WTC11 (cell line): ENCODE measurements at regions not wholly inside any gene's neighbourhood (a gene's known extent, or its start where the extent isn't known, plus 50 kb on each side); places are given as distances from the start of the nearest gene placed in this dataset.

Experiments
- ATAC-seq: fragments of 200-7000 bp; cut with Tn5 transposase; 2 replicates; pipeline ENCODE4 v1.10.0; 2021; ENCODE audit warnings: mild to moderate bottlenecking, moderate library complexity
- CTCF ChIA-PET: fragments of 300-600 bp; sonication (Branson Sonifier 250); formaldehyde crosslinking; loops from one replicate; lab custom pipeline; 2021; ENCODE audit warnings: antibody characterized with exemption; lab: Charles Lee
- POLR2A ChIA-PET: fragments of 350-600 bp; sonication (Branson Sonifier 250); formaldehyde crosslinking; loops from one replicate; lab custom pipeline; 2021; ENCODE audit warnings: antibody characterized with exemption; lab: Charles Lee
- DNase-seq: peaks from one replicate; pipeline ENCODE4 v3.0.0; 2021; ENCODE audit warnings: low spot score
- H3K27ac Mint-ChIP-seq: 2 replicates; pipeline ENCODE4 v1.8.0; 2021; ENCODE audit warnings: mixed read lengths
- H3K27me3 Mint-ChIP-seq: 2 replicates; pipeline ENCODE4 v1.8.0; 2021; ENCODE audit warnings: low read depth, mild to moderate bottlenecking, moderate library complexity, mixed read lengths
- H3K36me3 Mint-ChIP-seq: 2 replicates; pipeline ENCODE4 v1.8.0; 2021; ENCODE audit warnings: mixed read lengths
- H3K4me1 Mint-ChIP-seq: 2 replicates; pipeline ENCODE4 v1.8.0; 2022; ENCODE audit warnings: mixed read lengths
- H3K4me3 Mint-ChIP-seq: 2 replicates; pipeline ENCODE4 v1.8.0; 2021; ENCODE audit warnings: mild to moderate bottlenecking, moderate library complexity, mixed read lengths
- H3K9me3 Mint-ChIP-seq: 2 replicates; pipeline ENCODE4 v1.8.0; 2021; ENCODE audit warnings: mixed read lengths
- CBFB ChIP-seq: sonication (generic); formaldehyde crosslinking; IDR thresholded peaks from 2 replicates; pipeline ENCODE4 v1.8.1; 2022; ENCODE audit warnings: mild to moderate bottlenecking, low read depth, missing genetic modification reagents
- JUN ChIP-seq: sonication (generic); formaldehyde crosslinking; IDR thresholded peaks from 2 replicates; pipeline ENCODE4 v1.8.0; 2023; ENCODE audit warnings: mild to moderate bottlenecking, missing genetic modification reagents
- NFYB ChIP-seq: sonication (generic); formaldehyde crosslinking; conservative IDR thresholded peaks from 2 replicates; pipeline ENCODE4 v1.8.0; 2022; ENCODE audit warnings: low read depth, missing genetic modification reagents
- NR2C2 ChIP-seq: sonication (generic); formaldehyde crosslinking; IDR thresholded peaks from 2 replicates; pipeline ENCODE4 v1.8.0; 2022; ENCODE audit warnings: mild to moderate bottlenecking, missing genetic modification reagents
- OVOL2 ChIP-seq: fragments of 250-450 bp; sonication (Bioruptor Pico); IDR thresholded peaks from 2 replicates; pipeline ENCODE4 v1.9.0; 2021; ENCODE audit warnings: mild to moderate bottlenecking, borderline replicate concordance
- RELA ChIP-seq: sonication (generic); formaldehyde crosslinking; IDR thresholded peaks from 2 replicates; pipeline ENCODE4 v1.8.1; 2022; ENCODE audit warnings: missing genetic modification reagents, mild to moderate bottlenecking, borderline replicate concordance
- RORB ChIP-seq: fragments of 250-450 bp; sonication (Bioruptor Pico); IDR thresholded peaks from 2 replicates; pipeline ENCODE4 v1.9.0; 2021; ENCODE audit warnings: mild to moderate bottlenecking
- SMAD3 ChIP-seq: sonication (generic); formaldehyde crosslinking; IDR thresholded peaks from 2 replicates; pipeline ENCODE4 v1.8.0; 2022; ENCODE audit warnings: missing genetic modification reagents, mild to moderate bottlenecking, borderline replicate concordance
- SOX15 ChIP-seq: fragments of 250-450 bp; sonication (Bioruptor Pico); IDR thresholded peaks from 2 replicates; pipeline ENCODE4 v1.9.0; 2021; ENCODE audit warnings: mild to moderate bottlenecking
- TEAD1 ChIP-seq: sonication (generic); formaldehyde crosslinking; IDR thresholded peaks from 2 replicates; pipeline ENCODE4 v1.8.0; 2022; ENCODE audit warnings: mild to moderate bottlenecking, missing genetic modification reagents
- TP53 ChIP-seq: sonication (generic); formaldehyde crosslinking; IDR thresholded peaks from 2 replicates; pipeline ENCODE4 v1.8.1; 2023; ENCODE audit warnings: mild to moderate bottlenecking, missing genetic modification reagents
- ZNF219 ChIP-seq: sonication (generic); formaldehyde crosslinking; IDR thresholded peaks from 2 replicates; pipeline ENCODE4 v1.8.0; 2023; ENCODE audit warnings: missing genetic modification reagents, mild to moderate bottlenecking, borderline replicate concordance
- ZNF671 ChIP-seq: fragments of 250-450 bp; sonication (Bioruptor Pico); IDR thresholded peaks from 2 replicates; pipeline ENCODE4 v1.8.0; 2021; ENCODE audit warnings: mild to moderate bottlenecking
- TF ChIP-seq, protein P1 (sequence below): sonication (generic); formaldehyde crosslinking; IDR thresholded peaks from 2 replicates; pipeline ENCODE4 v1.8.0; 2022; ENCODE audit warnings: mild to moderate bottlenecking, missing genetic modification reagents
- TF ChIP-seq, protein P2 (sequence below): fragments of 250-450 bp; sonication (Bioruptor Pico); IDR thresholded peaks from 2 replicates; pipeline ENCODE4 v1.9.0; 2021; ENCODE audit warnings: mild to moderate bottlenecking
- TF ChIP-seq, protein P3 (sequence below): sonication (generic); formaldehyde crosslinking; IDR thresholded peaks from 2 replicates; pipeline ENCODE4 v1.8.1; 2023; ENCODE audit warnings: mild to moderate bottlenecking, missing genetic modification reagents, moderate library complexity
- TF ChIP-seq, protein P4 (sequence below): sonication (generic); formaldehyde crosslinking; IDR thresholded peaks from 2 replicates; pipeline ENCODE4 v1.8.1; 2022; ENCODE audit warnings: mild to moderate bottlenecking, moderate library complexity, missing genetic modification reagents
- TF ChIP-seq, protein P5 (sequence below): sonication (generic); formaldehyde crosslinking; IDR thresholded peaks from 2 replicates; pipeline ENCODE4 v1.8.1; 2022; ENCODE audit warnings: low read depth, mild to moderate bottlenecking, moderate library complexity, missing genetic modification reagents, borderline replicate concordance
- TF ChIP-seq, protein P6 (sequence below): fragments of 250-450 bp; sonication (Bioruptor Pico); IDR thresholded peaks from 2 replicates; pipeline ENCODE4 v1.9.0; 2021; ENCODE audit warnings: mild to moderate bottlenecking
- TF ChIP-seq, protein P7 (sequence below): sonication (generic); formaldehyde crosslinking; IDR thresholded peaks from 2 replicates; pipeline ENCODE4 v1.8.0; 2023; ENCODE audit warnings: missing genetic modification reagents

DNA sequence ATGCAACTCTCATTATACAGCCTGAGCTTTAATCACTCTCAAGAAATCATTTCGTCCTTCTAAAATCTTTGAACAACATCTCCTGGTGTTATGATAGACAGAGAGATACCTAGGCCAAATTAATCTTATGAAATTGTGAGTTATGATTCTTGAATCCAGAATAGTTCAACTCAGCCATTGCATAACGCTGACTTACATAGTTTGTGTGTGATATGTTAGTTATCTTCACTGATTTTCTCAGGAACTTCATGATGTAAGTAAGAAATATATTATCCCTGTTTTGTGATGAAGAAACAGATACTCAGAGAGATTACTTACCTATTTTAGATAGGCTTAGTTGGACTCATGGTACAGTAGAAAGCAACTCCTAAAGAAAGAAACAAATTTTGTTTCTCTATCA is 684.4 kb downstream of the ZEB2 start:
- ChIA-PET POLR2A (no interaction called here), CTCF (no interaction called here)
- Mint-ChIP-seq H3K4me3 (no peak overlapping the region), H3K9me3 (peaks cover 13% of the 10 kb centered on the region; the same call in 1 of the 2 replicates), H3K4me1 (peaks cover 16% of the 10 kb centered on the region), H3K27ac (no peak overlapping the region), H3K36me3 (no peaks in the 10 kb centered on the region), H3K27me3 (no peaks in the 10 kb centered on the region; the same call in 1 of the 2 replicates)
- DNase-seq (no peak), ATAC-seq (no peak)
- TF ChIP-seq ZNF219 (CRISPR knock-in tag), result no peak
- TF ChIP-seq RELA (CRISPR knock-in tag), result no peak
- TF ChIP-seq, protein P1, sequence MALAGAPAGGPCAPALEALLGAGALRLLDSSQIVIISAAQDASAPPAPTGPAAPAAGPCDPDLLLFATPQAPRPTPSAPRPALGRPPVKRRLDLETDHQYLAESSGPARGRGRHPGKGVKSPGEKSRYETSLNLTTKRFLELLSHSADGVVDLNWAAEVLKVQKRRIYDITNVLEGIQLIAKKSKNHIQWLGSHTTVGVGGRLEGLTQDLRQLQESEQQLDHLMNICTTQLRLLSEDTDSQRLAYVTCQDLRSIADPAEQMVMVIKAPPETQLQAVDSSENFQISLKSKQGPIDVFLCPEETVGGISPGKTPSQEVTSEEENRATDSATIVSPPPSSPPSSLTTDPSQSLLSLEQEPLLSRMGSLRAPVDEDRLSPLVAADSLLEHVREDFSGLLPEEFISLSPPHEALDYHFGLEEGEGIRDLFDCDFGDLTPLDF (CRISPR knock-in tag), result no peak
- no peak for TF ChIP-seq TEAD1 (CRISPR knock-in tag)
- no peak for TF ChIP-seq NFYB (CRISPR knock-in tag)
- TF ChIP-seq, protein P2, sequence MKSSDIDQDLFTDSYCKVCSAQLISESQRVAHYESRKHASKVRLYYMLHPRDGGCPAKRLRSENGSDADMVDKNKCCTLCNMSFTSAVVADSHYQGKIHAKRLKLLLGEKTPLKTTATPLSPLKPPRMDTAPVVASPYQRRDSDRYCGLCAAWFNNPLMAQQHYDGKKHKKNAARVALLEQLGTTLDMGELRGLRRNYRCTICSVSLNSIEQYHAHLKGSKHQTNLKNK, result no peak
- TF ChIP-seq, protein P3, sequence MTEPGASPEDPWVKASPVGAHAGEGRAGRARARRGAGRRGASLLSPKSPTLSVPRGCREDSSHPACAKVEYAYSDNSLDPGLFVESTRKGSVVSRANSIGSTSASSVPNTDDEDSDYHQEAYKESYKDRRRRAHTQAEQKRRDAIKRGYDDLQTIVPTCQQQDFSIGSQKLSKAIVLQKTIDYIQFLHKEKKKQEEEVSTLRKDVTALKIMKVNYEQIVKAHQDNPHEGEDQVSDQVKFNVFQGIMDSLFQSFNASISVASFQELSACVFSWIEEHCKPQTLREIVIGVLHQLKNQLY (CRISPR knock-in tag), result no peak
- no peak for TF ChIP-seq RORB
- TF ChIP-seq NR2C2 (CRISPR knock-in tag), result no peak
- TF ChIP-seq, protein P4, sequence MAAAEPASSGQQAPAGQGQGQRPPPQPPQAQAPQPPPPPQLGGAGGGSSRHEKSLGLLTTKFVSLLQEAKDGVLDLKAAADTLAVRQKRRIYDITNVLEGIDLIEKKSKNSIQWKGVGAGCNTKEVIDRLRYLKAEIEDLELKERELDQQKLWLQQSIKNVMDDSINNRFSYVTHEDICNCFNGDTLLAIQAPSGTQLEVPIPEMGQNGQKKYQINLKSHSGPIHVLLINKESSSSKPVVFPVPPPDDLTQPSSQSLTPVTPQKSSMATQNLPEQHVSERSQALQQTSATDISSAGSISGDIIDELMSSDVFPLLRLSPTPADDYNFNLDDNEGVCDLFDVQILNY (CRISPR knock-in tag), result no peak
- TF ChIP-seq JUN, result no peak

DNA sequence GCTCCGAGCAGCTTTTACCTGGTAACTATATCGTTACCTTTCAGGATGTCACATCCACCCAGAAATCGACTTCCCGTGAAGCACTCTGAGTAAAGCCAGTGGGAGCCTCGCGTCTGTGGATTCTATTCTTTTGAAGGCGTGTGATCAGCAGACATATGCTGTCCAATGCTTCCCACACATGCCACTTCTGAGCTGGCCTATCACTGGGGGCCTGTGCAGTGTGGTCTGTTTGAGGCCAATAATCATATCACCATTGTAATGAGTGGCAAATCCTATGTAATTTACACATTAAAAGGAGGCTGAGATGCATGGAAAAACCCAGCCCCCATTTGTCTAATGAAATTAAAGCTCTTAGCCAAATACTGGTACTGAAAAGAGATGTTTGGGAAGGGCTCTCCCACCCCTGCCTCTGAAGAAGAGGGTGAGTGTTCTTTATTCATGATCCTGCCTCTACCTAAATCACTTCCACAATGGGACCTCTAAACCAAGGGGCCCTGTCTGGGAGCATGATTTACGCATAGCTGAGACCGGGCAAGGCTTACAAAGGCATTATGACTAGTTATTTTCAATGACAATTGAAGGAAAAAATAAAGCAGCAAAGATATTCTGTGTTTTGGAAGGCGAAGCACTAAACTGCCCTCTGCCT is 686.8 kb downstream of the ZEB2 start:
- Mint-ChIP-seq H3K27ac (no peak overlapping the region), H3K4me3 (no peak overlapping the region), H3K9me3 (peaks cover 13% of the 10 kb centered on the region; the same call in 1 of the 2 replicates), H3K36me3 (no peaks in the 10 kb centered on the region), H3K27me3 (no peaks in the 10 kb centered on the region), H3K4me1 (peaks cover 16% of the 10 kb centered on the region)
- TF ChIP-seq TP53 (CRISPR knock-in tag), result no peak
- TF ChIP-seq, protein P5, sequence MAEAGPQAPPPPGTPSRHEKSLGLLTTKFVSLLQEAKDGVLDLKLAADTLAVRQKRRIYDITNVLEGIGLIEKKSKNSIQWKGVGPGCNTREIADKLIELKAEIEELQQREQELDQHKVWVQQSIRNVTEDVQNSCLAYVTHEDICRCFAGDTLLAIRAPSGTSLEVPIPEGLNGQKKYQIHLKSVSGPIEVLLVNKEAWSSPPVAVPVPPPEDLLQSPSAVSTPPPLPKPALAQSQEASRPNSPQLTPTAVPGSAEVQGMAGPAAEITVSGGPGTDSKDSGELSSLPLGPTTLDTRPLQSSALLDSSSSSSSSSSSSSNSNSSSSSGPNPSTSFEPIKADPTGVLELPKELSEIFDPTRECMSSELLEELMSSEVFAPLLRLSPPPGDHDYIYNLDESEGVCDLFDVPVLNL (CRISPR knock-in tag), result no peak
- TF ChIP-seq ZNF671, result no peak
- TF ChIP-seq, protein P6, sequence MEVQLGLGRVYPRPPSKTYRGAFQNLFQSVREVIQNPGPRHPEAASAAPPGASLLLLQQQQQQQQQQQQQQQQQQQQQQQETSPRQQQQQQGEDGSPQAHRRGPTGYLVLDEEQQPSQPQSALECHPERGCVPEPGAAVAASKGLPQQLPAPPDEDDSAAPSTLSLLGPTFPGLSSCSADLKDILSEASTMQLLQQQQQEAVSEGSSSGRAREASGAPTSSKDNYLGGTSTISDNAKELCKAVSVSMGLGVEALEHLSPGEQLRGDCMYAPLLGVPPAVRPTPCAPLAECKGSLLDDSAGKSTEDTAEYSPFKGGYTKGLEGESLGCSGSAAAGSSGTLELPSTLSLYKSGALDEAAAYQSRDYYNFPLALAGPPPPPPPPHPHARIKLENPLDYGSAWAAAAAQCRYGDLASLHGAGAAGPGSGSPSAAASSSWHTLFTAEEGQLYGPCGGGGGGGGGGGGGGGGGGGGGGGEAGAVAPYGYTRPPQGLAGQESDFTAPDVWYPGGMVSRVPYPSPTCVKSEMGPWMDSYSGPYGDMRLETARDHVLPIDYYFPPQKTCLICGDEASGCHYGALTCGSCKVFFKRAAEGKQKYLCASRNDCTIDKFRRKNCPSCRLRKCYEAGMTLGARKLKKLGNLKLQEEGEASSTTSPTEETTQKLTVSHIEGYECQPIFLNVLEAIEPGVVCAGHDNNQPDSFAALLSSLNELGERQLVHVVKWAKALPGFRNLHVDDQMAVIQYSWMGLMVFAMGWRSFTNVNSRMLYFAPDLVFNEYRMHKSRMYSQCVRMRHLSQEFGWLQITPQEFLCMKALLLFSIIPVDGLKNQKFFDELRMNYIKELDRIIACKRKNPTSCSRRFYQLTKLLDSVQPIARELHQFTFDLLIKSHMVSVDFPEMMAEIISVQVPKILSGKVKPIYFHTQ (CRISPR knock-in tag), result no peak
- no peak for TF ChIP-seq SMAD3 (CRISPR knock-in tag)
- no peak for TF ChIP-seq OVOL2 (CRISPR knock-in tag)
- no peak for TF ChIP-seq SOX15 (CRISPR knock-in tag)
- TF ChIP-seq, protein P7, sequence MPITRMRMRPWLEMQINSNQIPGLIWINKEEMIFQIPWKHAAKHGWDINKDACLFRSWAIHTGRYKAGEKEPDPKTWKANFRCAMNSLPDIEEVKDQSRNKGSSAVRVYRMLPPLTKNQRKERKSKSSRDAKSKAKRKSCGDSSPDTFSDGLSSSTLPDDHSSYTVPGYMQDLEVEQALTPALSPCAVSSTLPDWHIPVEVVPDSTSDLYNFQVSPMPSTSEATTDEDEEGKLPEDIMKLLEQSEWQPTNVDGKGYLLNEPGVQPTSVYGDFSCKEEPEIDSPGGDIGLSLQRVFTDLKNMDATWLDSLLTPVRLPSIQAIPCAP (CRISPR knock-in tag), result no peak
- TF ChIP-seq CBFB (CRISPR knock-in tag), result no peak
- ChIA-PET POLR2A (no interaction called here), CTCF (interaction anchor here (1.2 kb wide), 1 partner anchor 9 kb away, joined by 4 read pairs; no protein-coding TSS in a partner anchor)
- peak; percentile 66 for ATAC-seq
- no peak for DNase-seq
